Memory B cell (primary cell): ENCODE measurements at regions not wholly inside any gene's neighbourhood (a gene's known extent, or its start where the extent isn't known, plus 50 kb on each side); places are given as distances from the start of the nearest gene placed in this dataset.

Experiments used
- ATAC-seq: fragments of 150-1000 bp; cut with Tn5 transposase; 2 replicates; pipeline ENCODE4 v1.10.0; 2021; ENCODE audit warnings: low read depth, mild to moderate bottlenecking, moderate library complexity
- DNase-seq, 2 donors: peaks; one replicate each; pipeline ENCODE4 v3.0.0; 2022; ENCODE audit warnings: low spot score in 2 of 2
- H3K27ac Mint-ChIP-seq: one replicate; pipeline ENCODE4 v1.8.0; 2022; ENCODE audit warnings: mild to moderate bottlenecking, moderate library complexity, mixed read lengths
- H3K27me3 Mint-ChIP-seq: one replicate; pipeline ENCODE4 v1.8.0; 2022; ENCODE audit warnings: mixed read lengths
- H3K36me3 Mint-ChIP-seq: one replicate; pipeline ENCODE4 v1.8.0; 2022; ENCODE audit warnings: mild to moderate bottlenecking, mixed read lengths
- H3K4me1 Mint-ChIP-seq: one replicate; pipeline ENCODE4 v1.8.0; 2022; ENCODE audit warnings: mixed read lengths
- H3K4me3 Mint-ChIP-seq: one replicate; pipeline ENCODE4 v1.8.0; 2022; ENCODE audit warnings: mild to moderate bottlenecking, moderate library complexity, mixed read lengths
- H3K9me3 Mint-ChIP-seq: one replicate; pipeline ENCODE4 v1.8.0; 2022; ENCODE audit warnings: mixed read lengths

- peaks cover 5% of the 10 kb centered on the region for H3K27me3 Mint-ChIP-seq
- H3K9me3 Mint-ChIP-seq: no peaks in the 10 kb centered on the region
These were observed 413.4 kb downstream of the MN1 start for GRCh38 chr22:27388090-27388600.

GRCh38 chr22:27389727-27390075 lies 411.9 kb downstream of the MN1 start:
- no peaks in the 10 kb centered on the region for H3K36me3 Mint-ChIP-seq
- DNase-seq (no peak), ATAC-seq (no peak)
- H3K27ac Mint-ChIP-seq: no peak overlapping the region
- H3K27me3 Mint-ChIP-seq: peaks cover 7% of the 10 kb centered on the region
- H3K9me3 Mint-ChIP-seq: peaks cover 1% of the 10 kb centered on the region
- peaks cover 4% of the 10 kb centered on the region for H3K4me1 Mint-ChIP-seq
- no peak overlapping the region for H3K4me3 Mint-ChIP-seq

More at GRCh38 chr22:27388090-27388600, 413.4 kb downstream of the MN1 start:
- Mint-ChIP-seq H3K27ac (no peak overlapping the region), H3K36me3 (no peaks in the 10 kb centered on the region), H3K4me3 (no peak overlapping the region), H3K4me1 (peaks cover 4% of the 10 kb centered on the region)
- DNase-seq (no peak), ATAC-seq (no peak)

- H3K27me3 Mint-ChIP-seq: peaks cover 7% of the 10 kb centered on the region
- H3K4me3 Mint-ChIP-seq: no peak overlapping the region
- H3K36me3 Mint-ChIP-seq: no peaks in the 10 kb centered on the region
- no peak overlapping the region for H3K27ac Mint-ChIP-seq
- no peak for DNase-seq
- ATAC-seq: no peak
- H3K9me3 Mint-ChIP-seq: peaks cover 5% of the 10 kb centered on the region
- peaks cover 4% of the 10 kb centered on the region for H3K4me1 Mint-ChIP-seq
These were observed 410.3 kb downstream of the MN1 start for GRCh38 chr22:27391092-27391770.

GRCh38 chr22:27393371-27393770 lies 408.2 kb downstream of the MN1 start:
- Mint-ChIP-seq H3K4me1 (no peaks in the 10 kb centered on the region), H3K9me3 (peaks cover 5% of the 10 kb centered on the region), H3K36me3 (no peaks in the 10 kb centered on the region), H3K27ac (no peak overlapping the region), H3K4me3 (no peak overlapping the region), H3K27me3 (peaks cover 5% of the 10 kb centered on the region)
- ATAC-seq (no peak), DNase-seq (no peak)

GRCh38 chr22:27394806-27395404 lies 406.7 kb downstream of the MN1 start:
- no peak for ATAC-seq
- H3K9me3 Mint-ChIP-seq: peaks cover 5% of the 10 kb centered on the region
- no peak for DNase-seq
- peaks cover 5% of the 10 kb centered on the region for H3K27me3 Mint-ChIP-seq
- H3K36me3 Mint-ChIP-seq: no peaks in the 10 kb centered on the region
- H3K4me3 Mint-ChIP-seq: no peak overlapping the region
- no peaks in the 10 kb centered on the region for H3K4me1 Mint-ChIP-seq
- no peak overlapping the region for H3K27ac Mint-ChIP-seq

- no peak for DNase-seq
- Mint-ChIP-seq H3K4me1 (no peaks in the 10 kb centered on the region), H3K27me3 (peaks cover 8% of the 10 kb centered on the region), H3K4me3 (no peak overlapping the region), H3K27ac (no peak overlapping the region), H3K9me3 (peaks cover 14% of the 10 kb centered on the region), H3K36me3 (no peaks in the 10 kb centered on the region)
- no peak for ATAC-seq
These were observed 404.3 kb downstream of the MN1 start for GRCh38 chr22:27397036-27397953.

- H3K4me1 Mint-ChIP-seq: no peaks in the 10 kb centered on the region
- H3K36me3 Mint-ChIP-seq: no peaks in the 10 kb centered on the region
- no peak overlapping the region for H3K27ac Mint-ChIP-seq
- no peak overlapping the region for H3K4me3 Mint-ChIP-seq
- ATAC-seq (no peak), DNase-seq (no peak)
- peaks cover 14% of the 10 kb centered on the region for H3K9me3 Mint-ChIP-seq
- peaks cover 8% of the 10 kb centered on the region for H3K27me3 Mint-ChIP-seq
These were observed 403.6 kb downstream of the MN1 start for GRCh38 chr22:27397954-27398342.

GRCh38 chr22:27399161-27399560 lies 402.4 kb downstream of the MN1 start:
- Mint-ChIP-seq H3K27ac (no peak overlapping the region), H3K4me3 (no peak overlapping the region), H3K27me3 (peaks cover 8% of the 10 kb centered on the region), H3K9me3 (peaks cover 14% of the 10 kb centered on the region), H3K4me1 (no peaks in the 10 kb centered on the region), H3K36me3 (no peaks in the 10 kb centered on the region)
- ATAC-seq: no peak
- DNase-seq: no peak

- no peak overlapping the region for H3K27ac Mint-ChIP-seq
- no peaks in the 10 kb centered on the region for H3K36me3 Mint-ChIP-seq
- no peak overlapping the region for H3K4me3 Mint-ChIP-seq
- H3K27me3 Mint-ChIP-seq: peaks cover 7% of the 10 kb centered on the region
- no peaks in the 10 kb centered on the region for H3K4me1 Mint-ChIP-seq
- peaks cover 13% of the 10 kb centered on the region for H3K9me3 Mint-ChIP-seq
- ATAC-seq (no peak), DNase-seq (no peak)
These were observed 400.7 kb downstream of the MN1 start for GRCh38 chr22:27400811-27401210.

- peaks cover 13% of the 10 kb centered on the region for H3K9me3 Mint-ChIP-seq
- H3K36me3 Mint-ChIP-seq: no peaks in the 10 kb centered on the region
- ATAC-seq (no peak), DNase-seq (no peak)
- peaks cover 7% of the 10 kb centered on the region for H3K27me3 Mint-ChIP-seq
- H3K4me1 Mint-ChIP-seq: no peaks in the 10 kb centered on the region
- no peak overlapping the region for H3K4me3 Mint-ChIP-seq
- no peak overlapping the region for H3K27ac Mint-ChIP-seq
These were observed 400.2 kb downstream of the MN1 start for GRCh38 chr22:27401321-27401720.

- H3K9me3 Mint-ChIP-seq: peaks cover 20% of the 10 kb centered on the region
- ATAC-seq (no peak), DNase-seq (no peak)
- no peak overlapping the region for H3K4me3 Mint-ChIP-seq
- H3K4me1 Mint-ChIP-seq: no peaks in the 10 kb centered on the region
- peaks cover 14% of the 10 kb centered on the region for H3K27me3 Mint-ChIP-seq
- H3K36me3 Mint-ChIP-seq: no peaks in the 10 kb centered on the region
- no peak overlapping the region for H3K27ac Mint-ChIP-seq
These were observed 397.1 kb downstream of the MN1 start for GRCh38 chr22:27404441-27404840.

- Mint-ChIP-seq H3K36me3 (no peaks in the 10 kb centered on the region), H3K4me3 (no peak overlapping the region), H3K27me3 (peaks cover 14% of the 10 kb centered on the region), H3K4me1 (no peaks in the 10 kb centered on the region), H3K27ac (no peak overlapping the region), H3K9me3 (peaks cover 19% of the 10 kb centered on the region)
- no peak for DNase-seq
- no peak for ATAC-seq
These were observed 395.7 kb downstream of the MN1 start for GRCh38 chr22:27405672-27406388.

GRCh38 chr22:27406389-27406861 lies 395.1 kb downstream of the MN1 start:
- no peak overlapping the region for H3K27ac Mint-ChIP-seq
- no peaks in the 10 kb centered on the region for H3K36me3 Mint-ChIP-seq
- no peaks in the 10 kb centered on the region for H3K4me1 Mint-ChIP-seq
- H3K27me3 Mint-ChIP-seq: peaks cover 11% of the 10 kb centered on the region
- DNase-seq: no peak
- peaks cover 15% of the 10 kb centered on the region for H3K9me3 Mint-ChIP-seq
- ATAC-seq: no peak
- no peak overlapping the region for H3K4me3 Mint-ChIP-seq
